ENCODE measurements at regions not wholly inside any gene's neighbourhood (a gene's known extent, or its start where the extent isn't known, plus 50 kb on each side); places are given as distances from the start of the nearest gene placed in this dataset.

DNA sequence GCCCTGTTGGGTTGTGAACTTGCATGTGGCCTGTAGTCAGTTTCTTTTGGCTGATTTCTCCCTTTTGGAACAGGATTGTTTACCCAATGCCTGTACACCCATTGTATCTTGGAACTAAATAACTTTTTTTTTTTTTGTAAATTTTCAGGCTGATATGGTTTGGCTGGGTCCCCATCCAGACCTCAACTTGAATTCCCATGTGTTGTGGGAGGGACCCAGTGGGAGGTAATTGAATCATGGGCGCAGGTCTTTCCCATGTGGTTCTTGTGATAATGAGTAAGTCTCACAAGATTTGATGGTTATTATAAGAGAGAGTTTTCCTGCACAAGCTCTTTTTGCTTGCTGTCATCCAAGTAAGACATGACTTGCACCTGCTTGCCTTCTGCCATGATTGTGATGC, 253.8 kb upstream of the GBE1 start:
- TF ChIP-seq, protein P1, sequence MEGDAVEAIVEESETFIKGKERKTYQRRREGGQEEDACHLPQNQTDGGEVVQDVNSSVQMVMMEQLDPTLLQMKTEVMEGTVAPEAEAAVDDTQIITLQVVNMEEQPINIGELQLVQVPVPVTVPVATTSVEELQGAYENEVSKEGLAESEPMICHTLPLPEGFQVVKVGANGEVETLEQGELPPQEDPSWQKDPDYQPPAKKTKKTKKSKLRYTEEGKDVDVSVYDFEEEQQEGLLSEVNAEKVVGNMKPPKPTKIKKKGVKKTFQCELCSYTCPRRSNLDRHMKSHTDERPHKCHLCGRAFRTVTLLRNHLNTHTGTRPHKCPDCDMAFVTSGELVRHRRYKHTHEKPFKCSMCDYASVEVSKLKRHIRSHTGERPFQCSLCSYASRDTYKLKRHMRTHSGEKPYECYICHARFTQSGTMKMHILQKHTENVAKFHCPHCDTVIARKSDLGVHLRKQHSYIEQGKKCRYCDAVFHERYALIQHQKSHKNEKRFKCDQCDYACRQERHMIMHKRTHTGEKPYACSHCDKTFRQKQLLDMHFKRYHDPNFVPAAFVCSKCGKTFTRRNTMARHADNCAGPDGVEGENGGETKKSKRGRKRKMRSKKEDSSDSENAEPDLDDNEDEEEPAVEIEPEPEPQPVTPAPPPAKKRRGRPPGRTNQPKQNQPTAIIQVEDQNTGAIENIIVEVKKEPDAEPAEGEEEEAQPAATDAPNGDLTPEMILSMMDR (IDR thresholded peaks at IDR 0.05; ENCODE audit: low read depth, low read length, poor library complexity, severe bottlenecking) = no peak
- no peak for TF ChIP-seq EZH2phosphoT487 (IDR thresholded peaks at IDR 0.05; ENCODE audit: borderline replicate concordance, low read length)
